SH-SY5Y (cell line): ENCODE measurements at regions not wholly inside any gene's neighbourhood (a gene's known extent, or its start where the extent isn't known, plus 50 kb on each side); places are given as distances from the start of the nearest gene placed in this dataset.

Source experiments
- GATA2 ChIP-seq: IDR thresholded peaks from 2 replicates; pipeline ENCODE4 v1.6.1; 2011; ENCODE audit warnings: mild to moderate bottlenecking, low read depth, low read length
- GATA3 ChIP-seq: IDR thresholded peaks from 2 replicates; pipeline ENCODE4 v1.6.1; 2011; ENCODE audit warnings: low read depth, mild to moderate bottlenecking, low read length, moderate library complexity

DNA sequence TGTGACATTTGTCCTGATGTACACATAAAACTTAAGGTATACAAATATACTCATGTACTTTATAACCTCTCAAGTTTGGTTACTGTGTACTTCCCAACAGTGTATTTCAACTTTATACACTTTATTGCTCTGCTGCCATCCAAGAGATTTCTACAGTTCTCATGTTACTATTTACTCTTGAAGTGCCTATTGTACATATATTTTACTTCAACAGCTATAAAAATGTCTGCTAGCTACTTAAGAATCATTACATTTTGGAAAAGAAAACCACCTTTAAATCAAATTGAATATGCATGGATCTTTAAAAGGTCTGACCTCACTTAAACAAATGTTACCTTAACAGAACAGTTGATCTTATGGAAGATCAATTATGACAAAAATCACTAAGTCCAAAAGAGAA, 1056.4 kb downstream of the ADGRL3 start:
- TF ChIP-seq GATA2 (no peak), GATA3 (no peak)
